K562 (cell line): ENCODE measurements at regions not wholly inside any gene's neighbourhood (a gene's known extent, or its start where the extent isn't known, plus 50 kb on each side); places are given as distances from the start of the nearest gene placed in this dataset.

ENCODE experiments used
- GATAD2A ChIP-seq: fragments of 450-650 bp; IDR thresholded peaks from 2 replicates; pipeline ENCODE4 v1.6.1; 2017
- KDM4B ChIP-seq, 2 experiments: fragments of 450-650 bp in 1 of 2; sonication (generic) in 1 of 2; IDR thresholded peaks; 2 replicates each; pipeline ENCODE4 v1.6.1; 2016 to 2017; ENCODE audit warnings: borderline replicate concordance in 2 of 2, antibody characterized with exemption in 1 of 2, low read depth in 1 of 2, mild to moderate bottlenecking in 1 of 2
- NKRF ChIP-seq: fragments of 450-650 bp; IDR thresholded peaks from 2 replicates; pipeline ENCODE4 v1.6.1; 2016; ENCODE audit warnings: borderline replicate concordance
- PRDM10 ChIP-seq: fragments of 450-650 bp; IDR thresholded peaks from 2 replicates; pipeline ENCODE4 v1.6.1; 2018; ENCODE audit not compliant: partially characterized antibody
- ZBTB43 ChIP-seq: sonication (generic); formaldehyde crosslinking; IDR thresholded peaks from 2 replicates; pipeline ENCODE4 v1.8.0; 2023; ENCODE audit warnings: mild to moderate bottlenecking, missing genetic modification reagents

- TF ChIP-seq PRDM10 (no peak), NKRF (no peak), ZBTB43 (CRISPR knock-in tag) (no peak), KDM4B (IDR thresholded peaks at IDR 0.05; ENCODE audit: borderline replicate concordance in 2 of 2, low read depth in 1 of 2) (no peak), GATAD2A (no peak)
These were observed 54.9 kb upstream of the OLIG3 start (continued) for GRCh38 chr6:137549106-137549505.
